Breast epithelium (tissue), 4 donors: ENCODE measurements at regions not wholly inside any gene's neighbourhood (a gene's known extent, or its start where the extent isn't known, plus 50 kb on each side); places are given as distances from the start of the nearest gene placed in this dataset.

ENCODE experiments used
- DNase-seq, 2 donors: peaks; one replicate each; pipeline ENCODE4 v3.0.0-alpha.2; 2019; ENCODE audit warnings: low spot score in 2 of 2
- H3K27ac ChIP-seq, 2 donors: fragments of 200-600 bp; sonication (generic) in 1 of 2; one replicate each; pipeline ENCODE4 v1.5.1; 2016 to 2019; ENCODE audit warnings: mild to moderate bottlenecking in 1 of 2
- H3K27me3 ChIP-seq, 2 donors: fragments of 200-600 bp; sonication (generic) in 1 of 2; one replicate each; pipeline versions ENCODE4 v1.5.1 to v1.6.0; 2017 to 2019; ENCODE audit warnings: control low read depth in 1 of 2, mild to moderate bottlenecking in 1 of 2
- H3K36me3 ChIP-seq: fragments of 200-600 bp; one replicate; pipeline ENCODE4 v1.5.1; 2019
- H3K4me1 ChIP-seq, 2 donors: fragments of 200-600 bp; sonication (generic); one replicate each; pipeline ENCODE4 v1.5.1; 2016 to 2019; ENCODE audit warnings: control low read depth in 1 of 2
- H3K4me3 ChIP-seq, 3 donors: fragments of 200-600 bp; sonication (generic); 1 replicate in 2 of 3; 2 replicates in 1 of 3; pipeline ENCODE4 v1.5.1; 2016 to 2019; ENCODE audit warnings: mild to moderate bottlenecking in 3 of 3, moderate library complexity in 2 of 3
- H3K9me3 ChIP-seq, 2 donors: fragments of 200-600 bp; sonication (generic) in 1 of 2; one replicate each; pipeline ENCODE4 v1.5.1; 2016 to 2019; ENCODE audit warnings: control low read depth in 1 of 2
- CTCF ChIP-seq, 3 donors: fragments of 450-650 bp; IDR thresholded peaks; one replicate each; pipeline ENCODE4 v1.5.1; 2016 to 2017; ENCODE audit warnings: antibody characterized with exemption in 3 of 3, mild to moderate bottlenecking in 3 of 3, moderate library complexity in 3 of 3
- POLR2A ChIP-seq: fragments of 450-650 bp; IDR thresholded peaks from one replicate; pipeline ENCODE4 v1.6.1; 2016; ENCODE audit warnings: antibody characterized with exemption, mild to moderate bottlenecking, moderate library complexity
- POLR2AphosphoS5 ChIP-seq, 3 donors: sonication (generic); formaldehyde crosslinking; IDR thresholded peaks; one replicate each; pipeline ENCODE4 v1.6.1; 2017; ENCODE audit warnings: antibody characterized with exemption in 3 of 3
- intact Hi-C: fragments of 100-400 bp; cut with DNase I; formaldehyde crosslinking; loops from one replicate; pipeline ENCODE4 v1.15.1; 2023; ENCODE audit warnings: low total_unique reads

GRCh38 chr9:71632776-71633175 lies 135.5 kb downstream of the CEMIP2 start:
- Histone ChIP-seq H3K27me3 (no peaks in the 10 kb centered on the region), H3K27ac (no peak overlapping the region), H3K4me3 (no peak overlapping the region), H3K9me3 (no peaks in the 10 kb centered on the region), H3K36me3 (no peaks in the 10 kb centered on the region), H3K4me1 (no peaks in the 10 kb centered on the region)
- intact Hi-C loops: no loop called here
- TF ChIP-seq POLR2AphosphoS5 (IDR thresholded peaks at IDR 0.05) (no peak), CTCF (IDR thresholded peaks at IDR 0.05) (no peak), POLR2A (no peak)
- DNase-seq: no peak

- TF ChIP-seq POLR2AphosphoS5 (IDR thresholded peaks at IDR 0.05) (no peak), CTCF (IDR thresholded peaks at IDR 0.05) (no peak), POLR2A (no peak)
- no peaks in the 10 kb centered on the region for H3K9me3 ChIP-seq
- intact Hi-C loops: no loop called here
- no peak overlapping the region for H3K27ac ChIP-seq
- H3K4me3 ChIP-seq: no peak overlapping the region
- no peak for DNase-seq
- no peaks in the 10 kb centered on the region for H3K4me1 ChIP-seq
- H3K27me3 ChIP-seq: no peaks in the 10 kb centered on the region
- H3K36me3 ChIP-seq: no peaks in the 10 kb centered on the region
Measured at GRCh38 chr9:71630377-71630995, 137.8 kb downstream of the CEMIP2 start.

GRCh38 chr9:71629578-71630215 lies 138.6 kb downstream of the CEMIP2 start:
- intact Hi-C loops: no loop called here
- no peak for TF ChIP-seq CTCF (IDR thresholded peaks at IDR 0.05)
- no peak for TF ChIP-seq POLR2AphosphoS5 (IDR thresholded peaks at IDR 0.05)
- TF ChIP-seq POLR2A: no peak
- Histone ChIP-seq H3K4me1 (no peaks in the 10 kb centered on the region), H3K36me3 (no peaks in the 10 kb centered on the region), H3K4me3 (no peak overlapping the region), H3K27me3 (no peaks in the 10 kb centered on the region), H3K27ac (no peak overlapping the region), H3K9me3 (no peaks in the 10 kb centered on the region)
- DNase-seq: no peak

GRCh38 chr9:71628247-71628646 lies 140.1 kb downstream of the CEMIP2 start:
- TF ChIP-seq POLR2A: no peak
- TF ChIP-seq CTCF (IDR thresholded peaks at IDR 0.05): no peak
- TF ChIP-seq POLR2AphosphoS5 (IDR thresholded peaks at IDR 0.05): no peak
- no peak overlapping the region for H3K4me3 ChIP-seq
- H3K9me3 ChIP-seq: no peaks in the 10 kb centered on the region
- DNase-seq: no peak
- H3K4me1 ChIP-seq: no peaks in the 10 kb centered on the region
- no peaks in the 10 kb centered on the region for H3K27me3 ChIP-seq
- intact Hi-C loops: no loop called here
- no peaks in the 10 kb centered on the region for H3K36me3 ChIP-seq
- no peak overlapping the region for H3K27ac ChIP-seq

GRCh38 chr9:71627537-71627936 lies 140.8 kb downstream of the CEMIP2 start:
- no peak overlapping the region for H3K27ac ChIP-seq
- H3K27me3 ChIP-seq: no peaks in the 10 kb centered on the region
- H3K4me3 ChIP-seq: no peak overlapping the region
- no peaks in the 10 kb centered on the region for H3K9me3 ChIP-seq
- TF ChIP-seq POLR2A: no peak
- no peak for TF ChIP-seq POLR2AphosphoS5 (IDR thresholded peaks at IDR 0.05)
- no peak for TF ChIP-seq CTCF (IDR thresholded peaks at IDR 0.05)
- H3K36me3 ChIP-seq: no peaks in the 10 kb centered on the region
- intact Hi-C loops: no loop called here
- DNase-seq: no peak
- H3K4me1 ChIP-seq: no peaks in the 10 kb centered on the region
